Lung microvascular endothelial cell (primary cell): ENCODE measurements at regions not wholly inside any gene's neighbourhood (a gene's known extent, or its start where the extent isn't known, plus 50 kb on each side); places are given as distances from the start of the nearest gene placed in this dataset.

Experiments used
- DNase-seq, 2 donors: peaks; one replicate each; pipeline versions ENCODE4 v3.0.0 to v3.0.0-alpha.2; 2010; ENCODE audit warnings: low read depth in 2 of 2

DNA sequence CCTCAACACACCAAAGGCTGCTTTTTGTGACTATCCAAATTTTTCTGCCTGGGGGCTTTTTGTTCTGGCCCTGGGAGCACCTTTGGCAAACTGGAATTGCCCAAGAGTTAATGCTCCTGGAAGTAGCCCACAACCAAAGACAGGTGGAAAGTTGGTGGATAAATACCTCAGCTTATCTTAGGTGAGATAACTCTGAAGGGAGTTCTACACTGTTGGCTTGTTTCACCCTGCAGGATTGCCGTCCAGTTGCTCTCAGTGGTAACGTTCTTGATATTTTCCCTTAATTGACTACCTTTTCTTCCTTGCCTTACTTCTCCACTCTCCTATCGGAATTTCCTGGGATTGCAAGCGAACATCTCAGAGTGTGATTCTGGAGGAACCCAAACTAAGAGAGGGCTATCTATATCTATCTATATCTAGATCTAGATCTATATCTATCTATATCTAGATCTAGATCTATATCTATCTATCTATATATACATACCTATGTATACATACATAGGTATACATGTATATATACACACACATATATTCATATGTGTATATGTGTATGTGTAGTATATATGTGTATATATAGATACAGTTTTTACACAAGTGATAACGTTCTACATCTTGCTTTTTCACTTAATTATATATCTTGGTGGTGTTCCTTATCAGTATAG is 82.6 kb upstream of the DHX15 start:
- no peak for DNase-seq

DNA sequence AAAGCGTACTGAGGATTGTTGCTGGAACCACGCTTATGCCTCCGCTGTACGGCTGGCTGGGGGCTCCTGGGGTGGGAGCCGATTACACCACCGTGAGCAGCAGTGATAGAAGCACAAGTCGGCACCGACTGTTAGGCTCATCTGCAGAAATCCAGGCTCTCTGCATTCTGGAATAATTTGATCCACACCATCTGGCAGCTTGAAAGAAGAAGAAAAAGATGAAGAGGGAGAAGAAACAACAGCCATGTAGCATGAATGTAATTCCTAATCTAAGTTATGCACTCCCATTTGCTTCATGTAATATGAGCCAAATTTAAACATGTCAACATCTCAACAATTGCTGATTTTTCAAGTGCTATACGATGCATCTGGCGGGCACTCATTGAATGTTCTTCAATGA is 84.6 kb upstream of the DHX15 start:
- no peak for DNase-seq

DNA sequence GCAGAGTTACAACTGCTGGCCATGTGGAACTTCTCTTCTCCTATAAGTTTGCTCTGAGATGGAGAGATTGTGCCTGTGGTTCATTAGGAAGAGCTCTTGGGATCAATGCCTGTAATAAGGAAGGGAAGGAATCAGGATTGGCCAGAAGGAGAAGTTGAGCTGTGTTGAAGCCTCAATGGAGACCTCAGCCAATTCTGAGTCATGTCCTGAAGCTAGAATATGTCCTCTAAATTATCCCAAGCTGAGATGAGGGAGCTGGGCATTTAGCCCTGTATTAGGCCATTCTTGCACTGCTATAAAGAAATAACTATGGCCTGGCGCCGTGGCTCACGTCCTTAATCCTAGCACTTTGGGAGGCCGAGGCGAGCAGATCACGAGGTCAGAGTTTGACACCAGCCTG is 85.4 kb upstream of the DHX15 start:
- no peak for DNase-seq

DNA sequence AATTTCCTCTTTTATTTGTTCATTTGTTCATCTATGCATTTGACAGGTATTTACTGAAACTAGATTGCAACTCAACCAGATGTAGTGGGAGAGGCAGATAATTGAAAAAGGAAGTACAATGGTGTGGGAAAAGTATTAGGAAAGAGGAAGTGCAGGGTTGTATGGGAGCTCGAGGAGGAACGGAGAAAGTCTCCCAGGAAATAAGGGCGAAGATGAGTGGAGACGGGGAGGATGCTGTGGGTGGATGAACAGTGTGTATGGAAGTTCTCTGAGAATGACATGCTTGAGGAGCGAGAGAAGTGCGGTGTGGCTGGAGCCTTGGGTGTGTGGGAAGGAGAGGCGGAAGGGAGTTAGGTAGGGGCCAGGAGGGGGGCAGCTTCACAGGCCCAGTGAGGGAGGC is 87.5 kb upstream of the DHX15 start:
- DNase-seq, result no peak

GRCh38 chr4:24672880-24673279 is 88.5 kb upstream of the DHX15 start:
- DNase-seq, result no peak

DNA sequence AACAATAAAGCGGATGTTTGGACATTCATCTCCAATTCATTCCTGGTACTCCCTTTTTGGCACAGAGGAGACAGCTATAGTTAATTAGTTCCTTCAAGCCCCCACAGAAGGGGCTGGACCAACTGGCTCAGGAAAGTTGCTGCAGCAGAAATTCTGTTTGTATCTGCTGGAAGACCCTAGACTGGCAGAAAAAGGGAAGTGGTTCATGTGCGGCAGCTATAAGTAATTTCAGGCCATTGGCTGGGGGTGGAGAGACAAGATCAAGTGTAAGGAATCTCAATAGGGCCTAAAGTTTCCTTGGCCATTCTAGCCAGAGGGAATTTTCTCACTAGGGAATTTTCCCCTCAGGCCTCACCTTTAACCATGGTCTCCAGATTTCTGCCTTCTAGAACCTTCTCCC is 89.9 kb upstream of the DHX15 start:
- no peak for DNase-seq

- no peak for DNase-seq
Observed at GRCh38 chr4:24675721-24676389, 91.5 kb upstream of the DHX15 start.

DNA sequence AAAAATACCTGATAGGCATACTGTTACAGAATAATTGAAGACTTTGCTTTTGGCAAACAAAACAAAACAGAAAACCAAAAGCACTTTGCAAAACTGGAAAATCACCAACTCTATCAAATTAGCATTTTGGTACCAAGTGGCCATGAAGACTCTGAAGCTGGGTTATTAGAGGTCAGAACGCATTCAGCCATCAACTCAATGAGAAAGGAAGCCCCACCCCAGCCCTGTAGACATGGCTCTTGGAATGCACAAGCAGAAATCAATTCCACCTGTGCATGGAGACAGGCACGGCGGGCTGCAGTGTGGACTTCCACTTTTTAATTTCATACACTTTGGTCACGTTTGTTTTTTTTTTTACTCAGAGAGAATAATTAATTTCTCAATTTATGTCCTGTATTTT is 93.6 kb upstream of the DHX15 start:
- DNase-seq, result no peak

- DNase-seq, result no peak
Observed at GRCh38 chr4:24680746-24681448, 96.5 kb upstream of the DHX15 start.

DNA sequence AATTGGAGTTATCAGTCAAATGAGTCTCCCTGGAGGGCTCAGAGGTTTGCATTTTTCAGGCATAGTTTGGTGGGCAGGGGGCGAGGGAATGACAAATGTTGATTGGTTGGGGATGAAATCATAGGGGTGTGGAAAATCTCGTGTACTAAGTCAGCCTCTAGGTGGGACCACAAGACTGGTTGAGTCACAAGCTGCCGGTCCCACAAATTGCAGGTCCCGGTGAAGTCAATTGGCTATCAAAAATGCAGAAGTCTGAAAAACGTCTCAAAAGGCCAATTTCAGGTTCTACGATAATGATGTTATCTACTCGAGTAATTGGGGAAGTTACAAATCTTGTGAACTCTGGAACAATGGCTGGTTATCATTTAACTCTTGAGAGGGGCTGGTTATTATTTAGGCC is 98.8 kb upstream of the DHX15 start:
- no peak for DNase-seq

DNA sequence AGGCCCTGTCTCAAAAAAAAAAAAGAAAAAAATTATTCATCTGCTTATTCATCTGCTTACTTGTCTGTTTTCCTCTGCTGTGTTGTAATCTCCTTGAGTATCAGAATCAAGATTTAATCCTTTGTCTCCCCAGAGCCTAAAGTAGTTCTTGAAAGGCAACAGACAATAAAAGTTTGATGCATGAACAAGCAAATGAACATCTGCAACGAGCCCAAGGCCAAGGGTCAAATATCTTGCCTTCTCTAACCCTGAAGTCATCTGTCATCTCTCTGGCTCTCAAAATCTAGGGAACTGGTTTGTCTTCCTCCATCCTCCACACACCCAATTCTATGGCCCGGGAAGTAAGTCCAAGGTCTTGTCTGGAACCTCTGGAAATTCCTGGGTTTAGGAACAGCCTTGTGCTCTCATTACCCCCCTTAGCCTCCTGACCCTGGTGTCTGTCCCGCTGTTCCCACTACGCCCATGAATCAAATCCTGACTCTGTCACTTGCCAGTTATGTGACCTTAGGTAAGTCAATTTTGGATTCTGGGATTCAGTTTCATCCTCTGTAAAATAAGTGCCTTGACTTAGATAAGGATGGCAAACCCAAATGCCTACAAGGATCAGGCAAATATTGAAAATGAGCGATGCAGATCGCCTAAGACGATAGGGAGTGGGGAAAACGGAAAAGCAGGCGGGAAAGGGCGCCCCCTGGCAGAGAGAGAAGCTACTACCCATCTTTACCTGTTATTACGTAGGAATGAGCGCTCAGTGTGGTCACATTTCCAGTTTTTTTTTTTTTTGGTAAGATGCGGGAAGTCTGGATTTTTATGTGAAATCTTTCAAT is 102.7 kb upstream of the DHX15 start:
- peak; percentile 10 to 11 for DNase-seq

DNA sequence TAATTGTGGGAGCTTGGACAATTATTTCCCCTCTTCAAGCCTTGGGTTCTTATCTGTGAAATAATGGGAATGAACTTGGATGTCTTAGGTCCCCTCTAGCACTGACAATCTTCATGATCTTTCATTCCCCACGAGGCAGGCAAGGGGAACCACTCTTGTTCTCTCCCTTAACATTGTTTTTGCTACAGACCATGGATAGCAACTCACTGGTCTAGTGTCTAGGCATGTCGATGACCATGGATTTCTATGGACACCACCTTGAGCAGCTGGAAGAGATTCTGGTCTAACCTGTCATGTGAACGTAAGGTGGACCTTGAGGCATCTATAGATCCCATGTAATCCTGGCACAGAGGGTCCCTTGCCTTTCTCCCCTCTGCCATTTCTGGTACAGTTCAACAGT is 104.1 kb upstream of the DHX15 start:
- no peak for DNase-seq

- DNase-seq, result no peak
Observed at GRCh38 chr4:24689212-24689611, 104.9 kb upstream of the DHX15 start.

DNA sequence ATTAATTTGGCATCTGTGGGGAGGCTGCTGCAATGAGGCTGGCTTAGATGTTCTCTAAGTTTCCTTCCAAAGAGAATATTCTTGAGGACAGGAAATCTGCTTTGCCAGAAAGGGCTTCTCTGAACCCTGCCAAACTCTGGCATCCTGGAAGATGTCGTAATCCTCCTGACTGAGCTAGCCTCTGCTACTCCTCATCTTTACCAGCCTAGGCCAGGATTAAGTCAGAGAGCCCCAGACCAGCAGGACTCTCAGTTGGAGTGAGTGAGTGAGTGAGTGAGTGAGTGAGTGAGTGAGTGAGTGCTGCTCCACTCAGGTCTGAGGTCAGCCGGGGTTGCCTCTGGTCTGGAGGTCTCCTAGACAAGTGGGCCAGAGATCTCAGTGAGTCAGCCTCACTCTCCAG is 104.9 kb upstream of the SOD3 start:
- no peak for DNase-seq

DNA sequence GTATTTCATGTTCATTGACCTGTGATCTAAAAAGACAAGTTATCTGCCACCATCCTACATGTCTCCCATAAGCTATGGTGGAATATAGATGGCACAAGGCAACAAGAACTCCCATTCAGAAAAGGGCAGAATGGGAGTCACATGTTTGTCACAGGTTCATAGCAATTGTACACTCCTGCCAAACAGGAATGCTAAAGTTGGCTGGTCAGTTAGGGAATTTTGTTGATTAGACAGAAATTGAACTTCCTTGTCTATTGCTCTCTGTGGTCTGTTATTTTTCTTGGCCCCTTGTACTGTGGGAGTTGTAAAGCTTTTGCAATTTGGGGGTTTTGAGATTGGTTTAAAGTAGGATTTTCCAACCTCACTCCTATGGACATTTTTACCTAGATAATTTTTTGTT is 101.7 kb upstream of the SOD3 start:
- peak in 1 of 2 donors; percentile 80 for DNase-seq

- DNase-seq, result no peak
Observed at GRCh38 chr4:24700118-24700517, 95.3 kb upstream of the SOD3 start.

DNA sequence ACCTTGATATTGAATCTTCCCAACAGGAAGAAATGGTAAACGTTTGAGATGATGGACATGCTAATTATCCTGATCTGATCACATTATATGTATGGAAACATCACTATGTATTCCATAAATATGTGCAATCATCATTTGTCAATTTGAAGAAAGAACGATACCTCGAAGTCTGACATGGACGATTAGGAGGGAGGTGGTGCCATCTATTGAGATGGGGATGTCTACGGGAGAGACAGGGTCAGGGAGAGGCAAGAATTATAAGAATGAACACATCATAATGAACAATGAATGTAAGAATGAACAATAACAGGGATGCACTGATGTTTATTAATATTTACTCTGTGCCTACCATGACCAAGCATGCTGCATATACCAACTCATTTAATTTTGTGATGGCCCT is 93.7 kb upstream of the SOD3 start:
- DNase-seq, result no peak

- DNase-seq, result no peak
Observed at GRCh38 chr4:24702281-24702680, 93.1 kb upstream of the SOD3 start.

- no peak for DNase-seq
Observed at GRCh38 chr4:24703298-24703697, 92.1 kb upstream of the SOD3 start.

DNA sequence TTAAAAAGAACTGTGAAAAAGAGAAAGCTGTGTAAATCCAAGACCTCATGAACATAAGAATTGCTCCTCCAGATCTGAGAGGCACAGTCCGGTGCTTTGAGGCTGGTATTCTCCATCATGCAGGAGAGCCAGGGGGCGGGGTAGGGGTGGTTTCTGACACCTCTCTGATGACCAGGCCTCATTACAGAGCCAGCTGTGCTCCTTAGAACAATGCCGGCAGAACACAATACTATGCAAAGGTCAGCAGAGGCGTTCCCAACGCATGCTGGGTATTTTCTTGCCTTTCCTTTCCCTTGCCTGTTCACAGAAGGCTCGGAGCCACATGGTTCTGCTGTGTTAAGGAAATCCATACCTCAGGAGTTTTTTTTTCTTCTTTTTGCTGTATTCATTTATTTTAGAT is 91.2 kb upstream of the SOD3 start:
- peak in 1 of 2 donors; percentile 5 for DNase-seq

- DNase-seq, result no peak
Observed at GRCh38 chr4:24705016-24705753, 90.2 kb upstream of the SOD3 start.
